ENCODE measurements at regions not wholly inside any gene's neighbourhood (a gene's known extent, or its start where the extent isn't known, plus 50 kb on each side); places are given as distances from the start of the nearest gene placed in this dataset.

- DNase-seq (ENCODE audit: low spot score), result no peak
- ChIA-PET CTCF (ENCODE audit: unreplicated experiment) (no interaction called here), POLR2A (interaction anchor here (0.7 kb wide), 1 partner anchor 80 kb away, joined by 4 read pairs; no protein-coding TSS in a partner anchor)
- Histone ChIP-seq H3K36me3 (ENCODE audit: insufficient read depth, low read length) (no peaks in the 10 kb centered on the region), H4K20me1 (ENCODE audit: insufficient read depth, low read length) (no peaks in the 10 kb centered on the region), H3K9me2 (ENCODE audit: insufficient read depth, low read length) (no peaks in the 10 kb centered on the region), H3K4me2 (ENCODE audit: low read length) (no peak overlapping the region), H2AFZ (ENCODE audit: low read length) (no peak overlapping the region), H3K79me2 (ENCODE audit: insufficient read depth, low read depth, low read length) (no peaks in the 10 kb centered on the region), H3K4me1 (ENCODE audit: insufficient read depth, low read length, poor library complexity, severe bottlenecking) (peaks cover 8% of the 10 kb centered on the region), H3K27ac (ENCODE audit: low read depth, low read length, poor library complexity, severe bottlenecking) (no peak overlapping the region), H3K9me3 (ENCODE audit: low read length) (no peaks in the 10 kb centered on the region), H3K4me3 (ENCODE audit: low read depth, low read length, poor library complexity, severe bottlenecking) (no peak overlapping the region)
- intact Hi-C loops (cut with micrococcal nuclease; ENCODE audit: unreplicated experiment), result no loop called here
- no TSS peak for BruUV-seq (replicated peaks)
- TF ChIP-seq EZH2phosphoT487 (IDR thresholded peaks at IDR 0.05; ENCODE audit: borderline replicate concordance, low read depth, low read length), result no peak
- TF ChIP-seq, protein P1, sequence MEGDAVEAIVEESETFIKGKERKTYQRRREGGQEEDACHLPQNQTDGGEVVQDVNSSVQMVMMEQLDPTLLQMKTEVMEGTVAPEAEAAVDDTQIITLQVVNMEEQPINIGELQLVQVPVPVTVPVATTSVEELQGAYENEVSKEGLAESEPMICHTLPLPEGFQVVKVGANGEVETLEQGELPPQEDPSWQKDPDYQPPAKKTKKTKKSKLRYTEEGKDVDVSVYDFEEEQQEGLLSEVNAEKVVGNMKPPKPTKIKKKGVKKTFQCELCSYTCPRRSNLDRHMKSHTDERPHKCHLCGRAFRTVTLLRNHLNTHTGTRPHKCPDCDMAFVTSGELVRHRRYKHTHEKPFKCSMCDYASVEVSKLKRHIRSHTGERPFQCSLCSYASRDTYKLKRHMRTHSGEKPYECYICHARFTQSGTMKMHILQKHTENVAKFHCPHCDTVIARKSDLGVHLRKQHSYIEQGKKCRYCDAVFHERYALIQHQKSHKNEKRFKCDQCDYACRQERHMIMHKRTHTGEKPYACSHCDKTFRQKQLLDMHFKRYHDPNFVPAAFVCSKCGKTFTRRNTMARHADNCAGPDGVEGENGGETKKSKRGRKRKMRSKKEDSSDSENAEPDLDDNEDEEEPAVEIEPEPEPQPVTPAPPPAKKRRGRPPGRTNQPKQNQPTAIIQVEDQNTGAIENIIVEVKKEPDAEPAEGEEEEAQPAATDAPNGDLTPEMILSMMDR (conservative IDR thresholded peaks at IDR 0.05; ENCODE audit: low read length), result no peak
Measured at GRCh38 chr13:40159736-40160135, 504.3 kb downstream of the COG6 start.

DNA sequence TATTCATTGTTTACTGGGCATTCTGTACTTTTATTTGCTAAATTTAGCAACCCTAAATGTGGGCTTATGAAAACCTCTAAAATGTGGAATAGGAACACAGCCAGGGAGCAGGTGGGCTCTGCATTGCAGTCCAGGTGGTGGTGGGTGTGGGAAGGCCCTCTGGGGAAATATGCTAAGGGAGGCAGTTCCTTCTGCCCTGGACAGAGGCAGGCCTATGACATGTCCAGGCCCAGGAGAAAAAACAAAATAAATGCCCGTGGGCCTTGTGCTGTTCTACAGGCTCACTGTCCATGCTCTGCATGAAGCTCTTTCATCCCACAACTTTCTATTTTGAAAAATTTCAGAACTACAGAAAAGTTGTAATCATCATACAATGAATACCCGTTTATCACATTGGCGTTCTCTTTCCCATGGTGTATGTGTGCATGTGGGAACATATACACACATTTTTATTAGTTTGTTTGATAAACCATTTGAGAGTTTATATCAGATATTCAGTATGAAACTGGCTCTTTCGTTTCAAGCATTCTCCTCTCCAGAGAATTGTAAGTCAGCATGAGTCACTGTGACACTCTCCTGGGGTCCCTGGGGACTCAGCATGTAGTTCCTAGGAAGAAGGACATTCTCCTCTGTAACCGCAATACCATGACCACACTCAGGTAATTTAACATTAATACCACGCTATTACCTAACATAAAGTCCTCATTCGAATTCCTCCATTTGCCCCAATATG, 505.3 kb downstream of the COG6 start:
- intact Hi-C loops (cut with micrococcal nuclease; ENCODE audit: unreplicated experiment), result no loop called here
- peaks cover 8% of the 10 kb centered on the region for H3K4me1 ChIP-seq (ENCODE audit: insufficient read depth, low read length, poor library complexity, severe bottlenecking)
- H2AFZ ChIP-seq (ENCODE audit: low read length), result no peak overlapping the region
- CTCF ChIA-PET (ENCODE audit: unreplicated experiment), result no interaction called here
- H3K9me2 ChIP-seq (ENCODE audit: insufficient read depth, low read length), result no peaks in the 10 kb centered on the region
- no peaks in the 10 kb centered on the region for H3K9me3 ChIP-seq (ENCODE audit: low read length)
- no peak overlapping the region for H3K4me3 ChIP-seq (ENCODE audit: low read depth, low read length, poor library complexity, severe bottlenecking)
- no TSS peak for BruUV-seq (replicated peaks)
- POLR2A ChIA-PET, result interaction anchor here (0.7 to 1.1 kb wide), 3 partner anchors 10 to 19 kb away, joined by 4 to 5 read pairs (median 4); no protein-coding TSS in a partner anchor
- no peak overlapping the region for H3K4me2 ChIP-seq (ENCODE audit: low read length)
- no peaks in the 10 kb centered on the region for H4K20me1 ChIP-seq (ENCODE audit: insufficient read depth, low read length)
- no peaks in the 10 kb centered on the region for H3K79me2 ChIP-seq (ENCODE audit: insufficient read depth, low read depth, low read length)
- H3K36me3 ChIP-seq (ENCODE audit: insufficient read depth, low read length), result no peaks in the 10 kb centered on the region
- no peak overlapping the region for H3K27ac ChIP-seq (ENCODE audit: low read depth, low read length, poor library complexity, severe bottlenecking)
- TF ChIP-seq, protein P1 (conservative IDR thresholded peaks at IDR 0.05; ENCODE audit: low read length), result no peak
- no peak for TF ChIP-seq EZH2phosphoT487 (IDR thresholded peaks at IDR 0.05; ENCODE audit: borderline replicate concordance, low read depth, low read length)
- no peak for DNase-seq (ENCODE audit: low spot score)

GRCh38 chr13:40161351-40161810, 505.1 kb downstream of the FOXO1 start:
- Histone ChIP-seq H3K4me3 (ENCODE audit: low read depth, low read length, poor library complexity, severe bottlenecking) (no peak overlapping the region), H3K36me3 (ENCODE audit: insufficient read depth, low read length) (no peaks in the 10 kb centered on the region), H2AFZ (ENCODE audit: low read length) (no peak overlapping the region), H3K9me2 (ENCODE audit: insufficient read depth, low read length) (no peaks in the 10 kb centered on the region), H3K4me1 (ENCODE audit: insufficient read depth, low read length, poor library complexity, severe bottlenecking) (peaks cover 8% of the 10 kb centered on the region), H3K4me2 (ENCODE audit: low read length) (no peak overlapping the region), H3K79me2 (ENCODE audit: insufficient read depth, low read depth, low read length) (no peaks in the 10 kb centered on the region), H4K20me1 (ENCODE audit: insufficient read depth, low read length) (no peaks in the 10 kb centered on the region), H3K9me3 (ENCODE audit: low read length) (no peaks in the 10 kb centered on the region), H3K27ac (ENCODE audit: low read depth, low read length, poor library complexity, severe bottlenecking) (no peak overlapping the region)
- no peak for DNase-seq (ENCODE audit: low spot score)
- intact Hi-C loops (cut with micrococcal nuclease; ENCODE audit: unreplicated experiment), result no loop called here
- no peak for TF ChIP-seq EZH2phosphoT487 (IDR thresholded peaks at IDR 0.05; ENCODE audit: borderline replicate concordance, low read depth, low read length)
- TF ChIP-seq, protein P1 (conservative IDR thresholded peaks at IDR 0.05; ENCODE audit: low read length), result no peak
- BruUV-seq (replicated peaks), result no TSS peak
- ChIA-PET CTCF (ENCODE audit: unreplicated experiment) (no interaction called here), POLR2A (interaction anchor here (0.7 to 1.1 kb wide), 3 partner anchors 9 to 29 kb away, joined by 3 to 5 read pairs (median 4); no protein-coding TSS in a partner anchor)
